ENCODE measurements at regions not wholly inside any gene's neighbourhood (a gene's known extent, or its start where the extent isn't known, plus 50 kb on each side); places are given as distances from the start of the nearest gene placed in this dataset.
"Not testable (repeated sequence)": the region's sequence is repeated elsewhere in the genome, so short reads cannot be mapped to it uniquely, and the experiment has no call there.

DNA sequence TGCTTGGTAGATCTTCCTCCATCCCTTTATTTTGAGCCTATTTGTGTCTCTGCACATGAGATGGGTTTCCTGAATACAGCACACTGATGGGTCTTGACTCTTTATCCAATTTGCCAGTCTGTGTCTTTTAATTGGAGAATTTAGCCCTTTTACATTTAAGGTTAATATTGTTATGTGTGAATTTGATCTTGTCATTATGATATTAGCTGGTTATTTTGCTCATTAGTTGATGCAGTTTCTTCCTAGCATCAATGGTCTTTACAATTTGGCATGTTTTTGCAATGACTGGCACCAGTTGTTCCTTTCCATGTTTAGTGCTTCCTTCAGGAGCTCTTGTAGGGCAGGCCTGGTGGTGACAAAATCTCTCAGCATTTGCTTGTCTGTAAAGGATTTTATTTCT, 72.4 kb downstream of the HNRNPD start:
- not testable (repeated sequence) for DNase-seq (ENCODE audit: low read depth in 2 of 2)

DNA sequence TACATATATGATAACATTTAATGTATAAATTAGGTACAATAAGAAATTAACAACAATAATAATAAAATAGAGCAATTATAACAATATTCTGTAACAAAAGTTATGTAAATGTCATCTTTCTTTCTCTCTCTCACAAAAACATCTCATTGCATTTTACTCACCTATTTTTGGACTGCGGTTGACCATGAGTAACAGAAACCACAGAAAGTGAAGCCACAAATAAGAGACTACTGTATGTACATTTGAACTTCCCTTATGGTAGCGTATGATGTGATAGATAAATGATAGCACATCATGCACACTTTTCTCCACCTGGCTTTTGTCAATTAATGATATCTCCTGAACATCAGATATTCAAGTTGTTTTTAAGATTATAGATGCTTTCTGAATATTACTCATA, 80.5 kb downstream of the HNRNPD start:
- no peak for DNase-seq (ENCODE audit: low read depth in 2 of 2)

DNA sequence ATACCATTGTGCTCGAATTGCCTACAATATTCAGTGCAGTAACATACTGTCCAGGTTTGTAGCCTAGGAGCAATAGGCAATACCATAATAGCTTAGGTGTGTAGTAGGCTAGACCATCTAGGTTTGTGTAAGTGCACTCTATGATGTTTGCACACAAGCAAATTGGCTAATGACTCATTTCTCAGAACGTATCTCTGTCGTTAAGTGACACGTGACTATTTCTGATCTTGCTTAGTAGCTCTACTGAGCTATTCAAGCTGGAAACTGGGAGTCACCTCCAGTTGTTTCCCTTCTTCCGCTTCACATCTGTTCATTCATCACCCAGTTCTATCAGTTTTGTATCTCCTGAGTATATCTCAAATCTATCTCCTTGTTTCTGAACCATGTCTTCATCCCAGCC, 86.1 kb downstream of the HNRNPD start:
- DNase-seq (ENCODE audit: low read depth in 2 of 2): no peak

DNA sequence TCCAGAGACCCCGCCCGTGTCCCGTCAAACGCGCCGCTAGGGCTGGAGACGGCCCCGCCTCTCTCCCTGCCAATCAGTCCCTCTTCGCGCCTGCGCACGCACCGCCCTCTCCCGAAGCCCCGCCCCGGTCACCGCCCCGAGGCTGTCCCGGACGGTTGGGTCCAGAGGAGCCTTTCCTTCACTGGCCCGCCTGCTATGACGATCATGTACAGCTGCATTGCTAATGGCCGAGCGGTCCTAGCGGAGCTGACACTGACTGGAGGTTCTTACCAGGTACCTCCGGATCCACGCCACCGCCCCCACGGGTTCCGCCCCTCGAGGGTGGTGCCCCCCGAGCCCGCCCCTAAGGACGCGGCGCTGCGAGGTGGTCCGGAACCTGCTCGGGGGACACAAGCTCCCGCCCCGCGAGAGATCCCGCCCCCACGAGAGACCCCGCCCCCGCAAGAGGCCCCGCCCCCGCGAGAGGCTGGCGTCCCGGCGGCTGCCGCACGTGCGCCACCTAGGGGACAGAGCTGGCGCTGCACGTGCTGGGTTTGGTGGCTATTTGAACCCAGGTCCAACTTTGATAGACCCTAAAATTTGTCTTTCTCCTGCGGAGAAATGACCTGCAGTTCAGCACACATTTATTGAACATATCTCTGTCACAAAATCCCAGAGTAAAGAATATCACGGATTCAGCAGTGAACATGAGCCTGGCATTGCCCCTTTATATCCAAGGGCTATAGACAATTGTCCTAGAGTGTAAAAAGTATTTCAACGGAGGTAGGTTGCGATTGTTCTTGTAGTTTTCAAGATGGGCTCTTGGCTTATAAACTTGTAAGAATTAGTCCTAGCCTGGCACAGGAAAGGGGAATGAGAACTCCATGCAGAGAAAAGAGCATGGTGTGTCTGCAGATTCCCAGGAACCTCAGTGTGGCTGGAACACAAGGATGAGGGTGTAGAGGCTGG, 88.7 kb downstream of the HNRNPD start:
- peak; percentile 97 to 99 for DNase-seq (ENCODE audit: low read depth in 2 of 2)

DNA sequence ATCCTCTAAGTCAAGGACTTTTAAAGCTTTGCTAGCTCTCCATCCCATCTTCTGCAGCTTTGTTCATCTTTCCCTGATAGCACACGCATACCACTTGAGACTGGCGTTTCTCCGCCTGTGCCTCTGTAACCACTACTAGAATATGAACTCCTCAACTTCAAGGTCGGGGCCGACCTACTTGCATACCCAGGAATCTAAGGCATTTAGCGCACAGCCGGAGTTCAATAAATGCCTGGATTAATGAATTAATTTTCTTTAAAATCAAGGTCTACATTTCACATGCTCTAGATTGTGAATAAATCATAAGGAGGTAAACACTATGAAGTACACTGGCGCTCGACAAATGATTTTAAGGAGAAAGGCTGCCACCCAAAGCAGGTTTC, 89.3 kb downstream of the HNRNPD start:
- DNase-seq (ENCODE audit: low read depth in 2 of 2): no peak

DNA sequence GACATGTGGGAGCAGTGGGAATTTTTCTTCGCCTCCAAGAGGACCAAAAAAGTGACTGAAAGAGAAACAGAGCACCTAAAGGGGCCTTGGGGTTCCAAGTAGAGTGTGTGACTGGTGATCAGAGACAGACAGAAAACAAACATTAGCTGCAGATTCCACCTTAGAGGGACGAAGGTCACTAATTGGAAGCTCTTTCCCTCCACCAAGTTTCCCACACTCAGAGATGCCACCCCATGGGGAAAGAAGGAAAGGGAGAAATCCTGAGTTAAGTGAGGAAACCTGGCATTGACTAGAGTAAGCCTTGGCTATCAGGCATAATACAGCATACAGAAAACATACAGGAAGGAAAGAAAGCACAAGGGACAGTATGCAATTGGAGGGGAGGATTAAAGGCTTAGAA, 90.9 kb downstream of the HNRNPD start:
- no peak for DNase-seq (ENCODE audit: low read depth in 2 of 2)

DNA sequence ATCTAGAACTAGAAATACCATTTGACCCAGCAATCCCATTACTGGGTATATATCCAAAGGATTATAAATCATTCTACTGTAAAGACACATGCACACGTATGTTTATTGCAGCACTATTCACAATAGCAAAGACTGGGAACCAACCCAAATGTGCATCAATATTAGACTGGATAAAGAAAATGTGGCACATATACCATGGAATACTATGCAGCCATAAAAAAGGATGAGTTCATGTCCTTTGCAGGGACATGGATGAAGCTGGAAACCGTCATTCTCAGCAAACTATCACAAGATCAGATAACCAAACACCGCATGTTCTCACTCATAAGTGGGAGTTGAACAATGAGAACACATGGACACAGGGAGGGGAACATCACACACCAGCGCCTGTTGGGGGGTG, 94.2 kb downstream of the HNRNPD start:
- not testable (repeated sequence) for DNase-seq (ENCODE audit: low read depth in 2 of 2)

DNA sequence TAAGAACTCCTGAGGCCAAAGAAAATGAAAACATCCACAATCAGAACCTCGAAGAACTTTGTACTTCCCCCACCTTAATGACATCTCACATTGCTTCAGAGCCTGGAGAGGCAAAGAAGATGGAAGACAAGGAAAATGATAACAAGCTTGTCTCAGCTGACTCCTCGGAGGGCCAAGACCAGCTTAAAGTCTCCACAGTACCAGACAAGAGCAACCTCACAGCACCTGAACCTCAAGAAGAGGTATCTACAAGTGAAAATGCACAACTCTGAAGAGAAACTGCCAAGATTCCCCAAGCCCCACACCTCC, 97.5 kb downstream of the HNRNPD start:
- no peak for DNase-seq (ENCODE audit: low read depth in 2 of 2)

DNA sequence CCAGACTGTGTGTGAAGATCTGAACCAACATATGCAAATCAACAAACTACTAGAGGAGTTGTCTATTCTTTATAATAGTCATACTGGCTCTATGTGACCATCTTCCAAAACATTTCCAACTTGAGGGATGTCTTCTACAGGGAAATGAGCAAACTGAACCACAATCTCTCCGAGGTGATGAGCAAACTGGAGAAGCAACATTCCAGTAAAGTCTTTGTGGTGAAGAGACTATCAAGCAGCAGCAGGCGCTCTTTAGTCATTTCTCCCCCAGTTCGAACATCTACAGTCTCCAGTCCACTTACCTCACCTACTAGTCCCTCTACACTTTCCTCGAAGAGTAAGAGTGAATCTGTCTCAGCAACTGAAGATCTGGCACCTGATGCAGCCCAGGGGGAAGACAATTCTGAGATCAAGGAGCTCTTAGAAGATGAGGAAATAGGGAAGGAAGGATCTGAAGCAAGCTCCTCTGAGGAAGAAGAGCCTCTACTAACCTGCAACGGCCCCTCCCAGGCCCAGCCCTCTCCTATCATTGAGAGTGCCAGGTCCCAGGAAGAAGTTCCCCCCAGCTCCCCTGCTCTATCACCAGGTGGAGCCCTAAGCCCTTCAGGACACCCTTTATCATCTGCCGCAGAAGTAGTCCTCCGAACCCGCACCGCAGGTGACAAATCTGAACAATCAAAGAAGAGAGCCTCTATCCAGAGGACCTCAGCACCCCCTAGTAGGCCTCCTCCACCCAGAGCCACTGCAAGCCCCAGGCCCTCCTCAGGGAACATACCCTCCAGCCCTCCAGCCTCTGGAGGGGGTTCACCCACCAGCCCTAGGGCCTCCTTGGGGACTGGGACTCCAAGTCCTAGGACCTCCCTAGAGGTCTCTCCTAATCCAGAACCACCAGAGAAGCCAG, 98.1 kb downstream of the HNRNPD start:
- no peak for DNase-seq (ENCODE audit: low read depth in 2 of 2)

DNA sequence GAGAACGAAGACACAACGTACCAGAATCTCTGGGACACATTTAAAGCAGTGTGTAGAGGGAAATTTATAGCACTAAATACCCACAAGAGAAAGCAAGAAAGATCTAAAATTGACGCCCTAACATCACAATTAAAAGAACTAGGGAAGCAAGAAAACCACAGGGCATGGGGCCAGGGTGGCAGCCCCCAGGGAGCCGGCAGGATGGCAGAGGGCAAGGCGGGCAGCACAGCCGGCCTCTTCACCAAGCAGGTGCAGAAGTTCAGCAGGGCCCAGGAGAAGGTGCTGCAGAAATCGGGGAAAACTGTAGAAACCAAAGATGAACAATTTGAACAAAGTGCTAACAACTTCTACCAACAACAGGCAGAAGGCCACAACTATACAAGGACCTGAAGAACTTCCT, 99.1 kb downstream of the HNRNPD start:
- not testable (repeated sequence) for DNase-seq (ENCODE audit: low read depth in 2 of 2)

DNA sequence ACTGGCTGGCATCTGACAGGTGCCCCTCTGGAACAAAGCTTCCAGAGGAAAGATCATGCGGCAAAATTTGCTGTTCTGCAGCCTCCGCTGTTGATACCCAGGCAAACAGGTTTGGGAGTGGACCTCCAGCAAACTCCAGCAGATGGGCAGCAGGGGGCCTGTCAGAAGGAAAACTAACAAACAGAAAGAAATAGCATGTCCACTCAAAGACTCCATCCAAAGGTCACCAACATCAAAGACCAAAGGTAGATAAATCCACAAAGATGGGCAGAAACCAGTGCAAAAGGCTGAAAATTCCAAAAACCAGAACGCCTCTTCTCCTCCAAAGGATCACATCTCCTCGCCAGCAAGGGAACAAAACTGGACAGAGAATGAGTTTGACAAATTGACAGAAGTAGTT, 101.3 kb downstream of the HNRNPD start:
- DNase-seq (ENCODE audit: low read depth in 2 of 2): not testable (repeated sequence)

DNA sequence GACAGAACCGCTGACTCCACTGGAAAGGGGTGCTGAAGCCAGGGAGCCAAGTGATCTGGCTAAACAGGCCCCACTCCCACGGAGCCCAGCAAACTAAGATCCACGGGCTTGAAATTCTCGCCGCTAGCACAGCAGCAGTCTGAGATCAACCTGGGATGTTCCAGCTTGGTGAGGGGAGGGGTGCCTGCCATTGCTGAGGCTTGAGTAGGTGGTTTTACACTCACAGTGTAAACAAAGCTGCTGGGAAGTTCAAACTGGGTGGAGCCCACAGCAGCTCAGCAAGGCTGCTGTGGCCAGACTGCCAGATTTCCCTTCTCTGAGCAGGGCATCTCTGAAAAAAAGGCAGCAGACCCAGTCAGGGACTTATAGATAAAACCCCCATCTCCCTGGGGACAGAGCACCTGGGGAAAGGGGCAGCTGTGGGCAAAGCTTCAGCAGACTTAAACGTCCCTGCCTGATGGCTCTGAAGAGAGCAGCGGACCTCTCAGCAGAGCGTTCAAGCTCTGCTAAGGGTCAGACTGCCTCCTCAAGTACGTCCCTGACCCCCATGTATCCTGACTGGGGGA, 101.8 kb downstream of the HNRNPD start:
- DNase-seq (ENCODE audit: low read depth in 2 of 2): not testable (repeated sequence)

DNA sequence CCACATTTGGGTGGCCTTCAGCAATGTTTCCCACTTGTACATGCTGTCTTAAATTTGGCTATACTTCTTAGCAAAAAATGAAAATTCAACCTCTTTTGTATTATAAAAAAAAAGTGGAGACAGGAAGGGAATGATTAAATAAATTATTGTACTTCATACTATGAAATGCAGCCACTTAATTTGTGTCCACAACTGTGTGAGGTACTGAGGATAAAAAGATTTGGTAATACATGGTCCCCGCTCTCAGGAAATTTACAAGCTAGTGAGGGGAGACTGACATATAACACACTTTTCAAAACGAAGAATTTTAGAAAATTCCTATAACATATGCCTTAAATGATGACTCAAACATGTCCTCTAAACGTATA, 105.0 kb downstream of the HNRNPD start:
- DNase-seq (ENCODE audit: low read depth in 2 of 2): no peak

DNA sequence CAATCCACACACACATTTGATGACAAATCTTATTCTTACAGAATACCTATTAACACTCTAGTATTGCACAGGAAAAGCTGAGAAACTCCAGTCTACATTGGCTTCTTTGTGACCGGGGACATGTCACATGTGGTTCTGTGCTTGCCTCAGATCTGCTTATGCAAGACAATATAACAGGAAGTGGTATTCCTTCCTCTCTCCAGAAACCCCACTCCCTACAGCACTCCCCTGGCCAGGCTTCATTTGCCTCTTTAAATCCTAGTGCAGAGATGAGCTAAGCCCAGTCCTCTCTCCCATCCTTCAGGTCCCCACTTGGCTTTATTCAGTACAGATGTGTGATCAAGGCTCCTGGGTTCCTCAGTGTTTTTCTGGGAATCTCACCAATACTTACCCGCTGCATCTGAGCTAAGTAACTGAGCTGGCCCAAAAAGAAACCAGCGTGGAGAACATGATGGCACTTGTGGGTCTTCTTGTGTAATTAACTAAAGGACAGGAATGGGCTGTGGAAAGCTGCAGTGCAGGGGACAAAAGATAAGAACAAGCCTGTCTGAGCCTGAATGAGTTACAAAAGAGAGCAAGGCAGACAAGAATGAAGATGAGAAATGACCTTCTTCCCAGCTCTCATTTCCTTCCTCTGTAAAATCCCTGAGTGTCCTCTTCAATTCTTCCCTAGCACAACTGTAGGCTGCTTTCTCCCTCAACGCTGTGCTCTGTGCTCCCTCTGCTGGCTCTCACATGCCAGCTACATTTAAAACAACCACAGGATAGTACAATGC, 105.6 kb downstream of the HNRNPD start:
- peak; percentile 12 to 51 for DNase-seq (ENCODE audit: low read depth in 2 of 2)

DNA sequence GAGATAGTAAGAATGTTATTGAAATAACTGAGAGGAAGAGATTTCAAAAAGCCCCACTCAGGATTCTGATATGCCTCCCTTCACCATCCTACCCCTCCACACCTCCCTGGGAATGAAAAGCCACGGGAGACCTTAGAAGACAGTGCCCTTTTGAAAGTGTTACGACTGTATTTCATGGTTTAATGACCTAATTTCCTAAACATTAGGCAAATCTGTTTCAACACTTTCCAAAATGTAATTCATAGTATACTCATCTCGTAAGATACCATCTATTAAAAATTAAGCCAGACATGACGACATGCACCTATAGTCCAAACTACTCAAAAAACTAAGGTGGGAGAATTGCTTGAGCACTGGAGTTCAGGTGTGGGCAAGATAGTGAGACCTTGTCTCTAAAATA, 106.3 kb downstream of the HNRNPD start:
- DNase-seq (ENCODE audit: low read depth in 2 of 2): no peak

DNA sequence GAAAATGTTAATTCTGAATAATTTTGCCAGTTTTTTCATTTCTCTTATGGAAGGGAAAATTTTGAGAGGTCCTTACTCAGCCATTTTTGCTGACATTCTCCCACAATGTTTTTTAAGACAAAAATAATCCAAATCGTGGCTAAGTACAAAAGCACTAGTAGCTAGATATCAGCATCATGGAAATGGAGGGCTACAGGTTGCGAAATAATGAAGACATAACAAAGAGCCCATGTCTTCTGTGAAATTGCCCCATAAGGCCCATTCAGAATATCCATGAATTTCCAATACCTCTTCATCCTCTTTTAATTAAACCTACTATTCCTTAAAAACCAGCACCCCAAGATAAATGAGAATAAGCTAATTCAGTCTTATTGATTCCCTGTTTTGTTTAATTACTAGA, 107.4 kb downstream of the HNRNPD start:
- no peak for DNase-seq (ENCODE audit: low read depth in 2 of 2)

DNA sequence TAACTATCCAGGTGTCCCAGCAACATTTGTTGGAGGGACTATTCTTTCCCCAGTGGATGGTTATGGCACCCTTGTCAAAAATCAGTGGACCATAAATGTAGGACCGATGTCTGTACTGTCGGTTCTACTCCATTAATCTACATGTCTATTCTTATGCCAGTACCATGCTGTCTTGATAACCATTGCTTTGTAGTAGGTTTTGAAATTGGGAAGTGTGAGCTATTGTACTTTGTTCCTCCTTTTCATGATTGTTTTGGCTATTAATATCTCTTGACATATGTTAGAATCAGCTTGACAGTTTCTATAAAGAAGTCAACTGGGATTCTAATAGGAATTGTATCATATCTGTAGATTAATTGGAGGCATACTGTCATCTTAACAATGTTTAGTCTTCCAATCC, 112.7 kb downstream of the HNRNPD start:
- no peak for DNase-seq (ENCODE audit: low read depth in 2 of 2)

DNA sequence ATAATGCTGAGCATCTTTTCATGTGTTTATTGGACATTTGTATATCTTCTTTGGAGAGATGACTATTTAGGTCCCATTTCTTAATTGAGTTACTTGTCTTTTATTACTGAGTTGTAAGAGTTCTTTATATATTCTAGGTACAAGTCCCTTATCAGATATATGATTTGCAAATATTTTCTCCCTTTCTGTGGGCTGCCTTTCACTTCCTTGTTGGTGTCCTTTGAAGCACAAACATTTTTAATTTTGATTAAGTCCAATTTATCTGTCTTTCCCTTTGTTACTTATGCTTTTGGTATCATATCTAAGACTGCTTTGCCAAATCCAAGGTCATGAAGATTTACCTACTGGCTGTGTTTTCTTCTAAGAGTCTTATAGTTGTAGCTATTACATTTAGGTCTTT, 113.2 kb downstream of the HNRNPD start:
- DNase-seq (ENCODE audit: low read depth in 2 of 2): no peak

DNA sequence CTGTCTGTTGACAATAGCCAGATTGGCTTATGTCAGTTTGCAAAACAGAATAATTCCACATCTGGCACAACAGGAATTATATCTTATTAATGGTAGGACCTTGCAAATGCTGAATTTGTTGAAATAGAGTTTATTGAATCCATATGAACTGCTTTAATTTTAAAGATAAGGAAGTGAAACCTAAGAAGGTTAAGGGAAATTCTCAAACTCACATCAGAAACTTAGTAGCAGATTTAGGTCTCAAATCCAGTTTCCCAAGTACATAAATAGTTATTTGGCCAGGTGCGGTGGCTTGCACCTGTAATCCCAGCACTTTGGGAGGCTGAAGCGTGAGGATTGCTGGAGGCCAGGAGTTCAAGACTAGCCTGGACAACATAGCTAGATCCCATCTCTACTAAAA, 117.1 kb downstream of the HNRNPD start:
- no peak for DNase-seq (ENCODE audit: low read depth in 2 of 2)

DNA sequence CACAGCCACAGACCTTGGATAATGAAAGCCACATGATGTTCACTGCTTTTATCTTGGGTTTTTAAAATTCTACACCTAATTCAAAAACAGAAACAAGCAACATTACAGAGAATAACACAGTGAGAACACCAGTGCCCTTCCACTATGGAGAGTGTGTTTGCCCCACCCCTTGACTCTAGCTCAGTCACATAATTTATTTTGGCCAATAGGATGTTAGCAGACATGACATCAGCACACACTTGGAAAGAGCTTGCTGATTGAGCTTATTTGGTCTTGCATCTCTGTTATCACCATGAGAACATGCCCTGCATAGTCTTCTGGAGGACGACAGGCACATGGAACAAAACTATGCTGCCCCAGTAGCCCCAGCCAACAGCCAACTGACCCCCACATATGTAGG, 118.1 kb downstream of the HNRNPD start:
- DNase-seq (ENCODE audit: low read depth in 2 of 2): no peak

DNA sequence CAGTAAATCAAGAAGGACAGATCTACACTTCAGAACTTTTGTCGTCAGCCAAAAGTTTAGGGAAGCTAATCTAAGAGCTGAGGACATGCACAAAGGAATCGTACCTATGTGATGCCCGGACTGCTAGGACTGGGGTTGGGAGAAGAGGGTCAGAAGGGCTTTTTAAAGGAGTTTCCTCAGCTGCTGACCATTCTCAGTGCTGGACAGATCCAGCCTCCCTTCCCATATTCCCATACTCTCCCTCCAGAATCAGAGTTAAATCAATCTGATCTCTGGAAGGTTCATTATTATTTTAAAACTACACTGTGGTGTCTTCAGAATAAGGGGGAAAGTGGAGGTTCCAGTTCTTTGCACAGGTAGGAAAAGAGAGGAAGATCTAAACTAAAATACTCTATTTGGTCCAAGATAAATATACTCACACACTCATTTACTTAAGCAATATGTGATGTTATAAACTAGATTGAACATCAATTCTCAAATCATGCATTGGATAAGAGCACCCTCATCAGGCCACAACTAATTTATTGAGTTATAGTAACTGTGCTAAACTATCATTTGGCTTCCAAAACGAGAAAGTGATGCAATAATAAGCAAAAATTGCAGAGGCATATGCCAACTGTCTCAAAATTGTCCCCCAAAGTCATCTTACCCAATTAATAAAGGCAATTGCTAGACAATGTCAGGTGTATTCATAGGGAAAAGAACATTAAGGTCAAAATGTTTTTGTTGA, 124.7 kb downstream of the HNRNPD start:
- no peak for DNase-seq (ENCODE audit: low read depth in 2 of 2)
